CD4-positive, alpha-beta T cell treated with Interleukin-21 for 1 hour (primary cell): ENCODE measurements at regions not wholly inside any gene's neighbourhood (a gene's known extent, or its start where the extent isn't known, plus 50 kb on each side); places are given as distances from the start of the nearest gene placed in this dataset.

Source experiments
- DNase-seq: peaks from one replicate; pipeline ENCODE4 v3.0.0-alpha.2; 2020

- peak; percentile 45 for DNase-seq
Measured at GRCh38 chr14:98182393-98183055, 1089.5 kb downstream of the BCL11B start.

- DNase-seq, result no peak
Measured at GRCh38 chr14:98183556-98183955, 1088.4 kb downstream of the BCL11B start.

- no peak for DNase-seq
Measured at GRCh38 chr14:98184457-98184856, 1087.5 kb downstream of the BCL11B start.

GRCh38 chr14:98185036-98185435, 1087.0 kb downstream of the BCL11B start:
- DNase-seq, result no peak

GRCh38 chr14:98186140-98186539, 1085.9 kb downstream of the BCL11B start:
- no peak for DNase-seq

GRCh38 chr14:98187281-98187680, 1084.7 kb downstream of the BCL11B start:
- DNase-seq, result peak; percentile 33

- DNase-seq, result peak; percentile 53
Measured at GRCh38 chr14:98189062-98189461, 1082.9 kb downstream of the BCL11B start.

GRCh38 chr14:98189511-98189910, 1082.5 kb downstream of the BCL11B start:
- DNase-seq, result peak; percentile 79

- DNase-seq, result no peak
Measured at GRCh38 chr14:98189944-98190343, 1082.1 kb downstream of the BCL11B start.

GRCh38 chr14:98192946-98193345, 1079.1 kb downstream of the BCL11B start:
- no peak for DNase-seq

GRCh38 chr14:98194821-98195220, 1077.2 kb downstream of the BCL11B start:
- DNase-seq, result no peak

GRCh38 chr14:98195256-98195655, 1076.7 kb downstream of the BCL11B start:
- DNase-seq, result no peak

- no peak for DNase-seq
Measured at GRCh38 chr14:98197933-98198332, 1074.1 kb downstream of the BCL11B start.

GRCh38 chr14:98198385-98198784, 1073.6 kb downstream of the BCL11B start:
- peak; percentile 72 for DNase-seq

- DNase-seq, result no peak
Measured at GRCh38 chr14:98200601-98201000, 1071.4 kb downstream of the BCL11B start.

- no peak for DNase-seq
Measured at GRCh38 chr14:98203421-98203820, 1068.6 kb downstream of the BCL11B start.

GRCh38 chr14:98204139-98204538, 1067.9 kb downstream of the BCL11B start:
- DNase-seq, result no peak

GRCh38 chr14:98207415-98207814, 1064.6 kb downstream of the BCL11B start:
- DNase-seq, result no peak

- DNase-seq, result no peak
Measured at GRCh38 chr14:98208211-98208611, 1063.8 kb downstream of the BCL11B start.

- no peak for DNase-seq
Measured at GRCh38 chr14:98208943-98209342, 1063.1 kb downstream of the BCL11B start.

- DNase-seq, result peak; percentile 57
Measured at GRCh38 chr14:98210045-98210672, 1061.8 kb downstream of the BCL11B start.

GRCh38 chr14:98217530-98217929, 1054.5 kb downstream of the BCL11B start:
- no peak for DNase-seq

- no peak for DNase-seq
Measured at GRCh38 chr14:98218218-98218617, 1053.8 kb downstream of the BCL11B start.

- DNase-seq, result no peak
Measured at GRCh38 chr14:98219638-98220037, 1052.4 kb downstream of the BCL11B start.

- DNase-seq, result no peak
Measured at GRCh38 chr14:98223106-98223505, 1048.9 kb downstream of the BCL11B start.
